Liver (tissue), 3 donors: ENCODE measurements at regions not wholly inside any gene's neighbourhood (a gene's known extent, or its start where the extent isn't known, plus 50 kb on each side); places are given as distances from the start of the nearest gene placed in this dataset.
"Not testable (repeated sequence)": the region's sequence is repeated elsewhere in the genome, so short reads cannot be mapped to it uniquely, and the experiment has no call there.

ENCODE experiments used
- ATF3 ChIP-seq: IDR thresholded peaks from 2 replicates; pipeline ENCODE4 v1.6.1; 2016; ENCODE audit warnings: antibody characterized with exemption
- CTCF ChIP-seq: fragments of 150-350 bp; IDR thresholded peaks from 2 replicates; pipeline ENCODE4 v1.5.1; 2017; ENCODE audit warnings: improper control_type of control experiment, low read depth, low read length; ENCODE audit not compliant: missing input control
- FOXA1 ChIP-seq: IDR thresholded peaks from 2 replicates; pipeline ENCODE4 v1.6.1; 2016; ENCODE audit warnings: antibody characterized with exemption
- FOXA2 ChIP-seq: IDR thresholded peaks from 2 replicates; pipeline ENCODE4 v1.6.1; 2016; ENCODE audit warnings: antibody characterized with exemption
- MAX ChIP-seq: IDR thresholded peaks from 2 replicates; pipeline ENCODE4 v1.6.1; 2016; ENCODE audit warnings: antibody characterized with exemption
- NR2F2 ChIP-seq: IDR thresholded peaks from 2 replicates; pipeline ENCODE4 v1.6.1; 2016; ENCODE audit warnings: antibody characterized with exemption
- REST ChIP-seq: IDR thresholded peaks from 2 replicates; pipeline ENCODE4 v1.6.1; 2016; ENCODE audit warnings: antibody characterized with exemption, mild to moderate bottlenecking
- SP1 ChIP-seq: IDR thresholded peaks from 2 replicates; pipeline ENCODE4 v1.6.1; 2018; ENCODE audit warnings: antibody characterized with exemption, mild to moderate bottlenecking
- ZBTB33 ChIP-seq: IDR thresholded peaks from 2 replicates; pipeline ENCODE4 v1.6.1; 2016; ENCODE audit warnings: antibody characterized with exemption
- donor health status: healthy.
- donor health status: healthy.

- TF ChIP-seq CTCF, MAX, ZBTB33, NR2F2, ATF3, FOXA1, REST, SP1, FOXA2: not testable (repeated sequence)
Measured at GRCh38 chrY:21040711-21041110, 284.8 kb downstream of the RPS4Y2 start.
